ENCODE measurements at regions not wholly inside any gene's neighbourhood (a gene's known extent, or its start where the extent isn't known, plus 50 kb on each side); places are given as distances from the start of the nearest gene placed in this dataset.

GRCh38 chr2:37830636-37831035, 94.5 kb upstream of the RMDN2 start:
- H3K9me3 ChIP-seq, result no peaks in the 10 kb centered on the region
- H3K27me3 ChIP-seq, result no peaks in the 10 kb centered on the region
- no peak overlapping the region for H3K27ac ChIP-seq
- TF ChIP-seq CTCF (IDR thresholded peaks at IDR 0.05) (no peak), POLR2A (IDR thresholded peaks at IDR 0.05) (no peak), POLR2AphosphoS5 (IDR thresholded peaks at IDR 0.05) (no peak)
- no peak overlapping the region for H3K4me3 ChIP-seq
- DNase-seq (ENCODE audit: low spot score in 2 of 2), result no peak
- H3K36me3 ChIP-seq, result no peaks in the 10 kb centered on the region
- intact Hi-C loops (cut with DNase I; ENCODE audit: low total_unique reads), result loop anchor here (10.0 kb wide), 1 partner anchor 416 kb away; no protein-coding TSS in a partner anchor
- no peaks in the 10 kb centered on the region for H3K4me1 ChIP-seq

- no peak for DNase-seq (ENCODE audit: low spot score in 2 of 2)
- Histone ChIP-seq H3K9me3 (no peaks in the 10 kb centered on the region), H3K36me3 (no peaks in the 10 kb centered on the region), H3K27ac (peak overlapping the region in 1 of 2 donors; percentile 9), H3K27me3 (no peaks in the 10 kb centered on the region), H3K4me1 (no peaks in the 10 kb centered on the region), H3K4me3 (no peak overlapping the region)
- intact Hi-C loops (cut with DNase I; ENCODE audit: low total_unique reads), result loop anchor here (10.0 kb wide), 1 partner anchor 416 kb away; no protein-coding TSS in a partner anchor
- TF ChIP-seq POLR2AphosphoS5 (IDR thresholded peaks at IDR 0.05) (no peak), POLR2A (IDR thresholded peaks at IDR 0.05) (no peak), CTCF (IDR thresholded peaks at IDR 0.05) (no peak)
These were observed 93.9 kb upstream of the RMDN2 start for GRCh38 chr2:37831081-37831780.

- Histone ChIP-seq H3K4me1 (no peaks in the 10 kb centered on the region), H3K27ac (peak overlapping the region in 1 of 2 donors; percentile 4), H3K9me3 (no peaks in the 10 kb centered on the region), H3K27me3 (no peaks in the 10 kb centered on the region), H3K4me3 (no peak overlapping the region), H3K36me3 (no peaks in the 10 kb centered on the region)
- peak in 1 of 3 donors; percentile 27 for TF ChIP-seq POLR2AphosphoS5 (IDR thresholded peaks at IDR 0.05)
- peak; percentile 77 to 92 (median 88) for TF ChIP-seq CTCF (IDR thresholded peaks at IDR 0.05)
- TF ChIP-seq POLR2A (IDR thresholded peaks at IDR 0.05), result no peak
- intact Hi-C loops (cut with DNase I; ENCODE audit: low total_unique reads), result loop anchor here (10.0 kb wide), 1 partner anchor 418 kb away; no protein-coding TSS in a partner anchor
- DNase-seq (ENCODE audit: low spot score in 2 of 2), result peak; percentile 82 to 88
These were observed 92.4 kb upstream of the RMDN2 start for GRCh38 chr2:37832590-37833197.

GRCh38 chr2:37833423-37833822, 91.7 kb upstream of the RMDN2 start:
- DNase-seq (ENCODE audit: low spot score in 2 of 2), result no peak
- intact Hi-C loops (cut with DNase I; ENCODE audit: low total_unique reads), result loop anchor here (10.0 kb wide), 1 partner anchor 419 kb away; no protein-coding TSS in a partner anchor
- H3K27ac ChIP-seq, result no peak overlapping the region
- H3K27me3 ChIP-seq, result no peaks in the 10 kb centered on the region
- H3K4me3 ChIP-seq, result no peak overlapping the region
- H3K36me3 ChIP-seq, result no peaks in the 10 kb centered on the region
- no peaks in the 10 kb centered on the region for H3K9me3 ChIP-seq
- no peaks in the 10 kb centered on the region for H3K4me1 ChIP-seq
- no peak for TF ChIP-seq POLR2AphosphoS5 (IDR thresholded peaks at IDR 0.05)

- TF ChIP-seq POLR2AphosphoS5 (IDR thresholded peaks at IDR 0.05) (no peak), POLR2A (IDR thresholded peaks at IDR 0.05) (no peak), CTCF (IDR thresholded peaks at IDR 0.05) (no peak)
- H3K4me1 ChIP-seq, result no peaks in the 10 kb centered on the region
- H3K27me3 ChIP-seq, result no peaks in the 10 kb centered on the region
- no peak for DNase-seq (ENCODE audit: low spot score in 2 of 2)
- intact Hi-C loops (cut with DNase I; ENCODE audit: low total_unique reads), result loop anchor here (10.0 kb wide), 1 partner anchor 421 kb away; no protein-coding TSS in a partner anchor
- H3K27ac ChIP-seq, result no peak overlapping the region
- H3K9me3 ChIP-seq, result no peaks in the 10 kb centered on the region
- H3K36me3 ChIP-seq, result no peaks in the 10 kb centered on the region
- H3K4me3 ChIP-seq, result no peak overlapping the region
These were observed 88.8 kb upstream of the RMDN2 start for GRCh38 chr2:37836270-37836669.
